Activated CD4-positive, alpha-beta T cell treated with anti-CD3 and anti-CD28 coated beads, Interleukin-10, Interleukin-2, amounts not matched to agents 100 ng/mL and 50 ng/mL, durations not matched to agents 16 hours and 8 hours (primary cell): ENCODE measurements at regions not wholly inside any gene's neighbourhood (a gene's known extent, or its start where the extent isn't known, plus 50 kb on each side); places are given as distances from the start of the nearest gene placed in this dataset.
A peak's percentile ranks its signal among the peaks of the same experiment; 100 is the strongest.
"Not testable (repeated sequence)": the region's sequence is repeated elsewhere in the genome, so short reads cannot be mapped to it uniquely, and the experiment has no call there.

Source experiments
- DNase-seq: peaks from one replicate; pipeline ENCODE4 v3.0.0-alpha.2; 2020

- no peak for DNase-seq
These were observed 75.1 kb upstream of the PRKG1 start for GRCh38 chr10:50999163-50999562.

GRCh38 chr10:51000164-51000563, 74.1 kb upstream of the PRKG1 start:
- DNase-seq: no peak

GRCh38 chr10:51000976-51001375, 73.3 kb upstream of the PRKG1 start:
- no peak for DNase-seq

GRCh38 chr10:51001587-51001986, 72.7 kb upstream of the PRKG1 start:
- peak; percentile 14 for DNase-seq

- no peak for DNase-seq
These were observed 71.8 kb upstream of the PRKG1 start for GRCh38 chr10:51002469-51002868.

GRCh38 chr10:51004776-51005175, 69.5 kb upstream of the PRKG1 start:
- DNase-seq: no peak

DNA sequence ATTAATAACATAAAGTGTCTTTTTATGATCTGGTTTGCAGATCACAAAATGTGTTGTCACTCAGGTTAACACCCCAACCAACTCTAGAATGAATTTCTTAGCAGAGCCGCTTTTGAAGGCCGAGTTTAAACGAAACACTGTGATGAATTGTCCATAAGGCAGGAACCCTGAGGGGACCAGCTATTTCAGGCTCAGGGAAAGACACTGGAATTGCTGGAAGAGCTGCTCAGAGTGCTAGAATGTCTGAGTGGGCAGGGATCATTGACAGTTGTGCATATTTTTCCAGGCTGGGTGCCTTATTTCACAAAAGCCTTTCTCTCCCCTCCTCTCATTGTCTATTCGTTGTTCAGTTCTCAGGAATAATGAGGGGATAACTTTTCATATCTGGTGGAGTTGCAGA, 68.7 kb upstream of the PRKG1 start:
- DNase-seq: no peak

- no peak for DNase-seq
These were observed 67.6 kb upstream of the PRKG1 start for GRCh38 chr10:51006686-51007085.

DNA sequence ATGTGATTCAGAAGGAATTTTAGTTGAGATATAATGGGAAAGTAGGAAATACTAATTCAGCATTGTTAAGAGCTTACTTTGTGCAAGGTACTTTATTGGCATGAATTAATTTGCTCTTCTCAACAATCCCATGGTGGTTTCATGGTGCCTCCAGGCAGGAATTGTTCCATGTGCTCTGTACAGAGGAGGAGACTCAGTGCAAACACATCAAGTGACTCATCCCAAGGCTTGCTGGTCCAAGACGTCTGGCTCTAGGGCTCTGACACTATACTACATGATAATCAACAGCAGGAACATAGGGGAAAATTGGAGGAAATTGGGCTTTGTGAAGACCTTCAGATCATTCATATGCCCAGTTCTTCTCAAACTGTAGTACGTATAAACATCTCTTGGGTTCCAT, 66.5 kb upstream of the PRKG1 start:
- no peak for DNase-seq

GRCh38 chr10:51008346-51008745, 65.9 kb upstream of the PRKG1 start:
- no peak for DNase-seq

- peak; percentile 41 for DNase-seq
These were observed 63.3 kb upstream of the PRKG1 start for GRCh38 chr10:51010977-51011376.

GRCh38 chr10:51012073-51012472, 62.2 kb upstream of the PRKG1 start:
- DNase-seq: no peak

GRCh38 chr10:51014680-51015389, 59.5 kb upstream of the PRKG1 start:
- no peak for DNase-seq

GRCh38 chr10:51015390-51015754, 58.9 kb upstream of the PRKG1 start:
- not testable (repeated sequence) for DNase-seq

DNA sequence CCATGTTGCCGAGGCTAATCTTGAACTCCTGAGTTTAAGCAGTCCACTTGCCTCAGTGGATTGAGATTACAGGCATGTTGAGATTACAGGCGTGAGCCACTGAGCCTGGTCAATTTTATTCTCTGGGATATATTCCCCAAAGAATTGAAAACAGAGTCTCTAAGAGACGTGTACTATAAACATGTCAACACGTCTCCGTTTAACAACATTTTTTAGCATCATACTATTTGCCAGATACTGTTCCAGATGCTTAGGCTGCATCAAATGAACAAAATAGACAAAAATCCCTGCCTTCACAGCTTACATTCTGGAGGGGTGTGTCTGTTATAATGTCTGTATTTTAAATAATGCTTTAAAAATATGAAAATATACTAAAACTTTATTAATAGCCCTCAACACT, 54.1 kb upstream of the PRKG1 start:
- no peak for DNase-seq

GRCh38 chr10:51022933-51023585, 51.2 kb upstream of the PRKG1 start:
- DNase-seq: no peak

GRCh38 chr10:51023636-51024035, 50.7 kb upstream of the PRKG1 start:
- DNase-seq: no peak
